ENCODE measurements at regions not wholly inside any gene's neighbourhood (a gene's known extent, or its start where the extent isn't known, plus 50 kb on each side); places are given as distances from the start of the nearest gene placed in this dataset.
"Not testable (repeated sequence)": the region's sequence is repeated elsewhere in the genome, so short reads cannot be mapped to it uniquely, and the experiment has no call there.

- DNase-seq (ENCODE audit: low read depth), result no peak
Measured at GRCh38 chr6:1001655-1002349, 308.9 kb upstream of the EXOC2 start.

GRCh38 chr6:999552-999951 lies 306.6 kb upstream of the EXOC2 start:
- DNase-seq (ENCODE audit: low read depth), result no peak

- no peak for DNase-seq (ENCODE audit: low read depth)
Measured at GRCh38 chr6:998551-998950, 305.6 kb upstream of the EXOC2 start.

GRCh38 chr6:996271-996852 lies 303.4 kb upstream of the EXOC2 start:
- no peak for DNase-seq (ENCODE audit: low read depth)

GRCh38 chr6:991192-991591 lies 298.3 kb upstream of the EXOC2 start:
- no peak for DNase-seq (ENCODE audit: low read depth)

GRCh38 chr6:984031-984430 lies 291.1 kb upstream of the EXOC2 start:
- DNase-seq (ENCODE audit: low read depth), result no peak

GRCh38 chr6:978937-979685 lies 286.2 kb upstream of the EXOC2 start:
- peak; percentile 4 for DNase-seq (ENCODE audit: low read depth)

- not testable (repeated sequence) for DNase-seq (ENCODE audit: low read depth)
Measured at GRCh38 chr6:977226-977625, 284.3 kb upstream of the EXOC2 start.

GRCh38 chr6:971981-972640 lies 279.2 kb upstream of the EXOC2 start:
- DNase-seq (ENCODE audit: low read depth), result no peak

GRCh38 chr6:968791-969190 lies 275.9 kb upstream of the EXOC2 start:
- no peak for DNase-seq (ENCODE audit: low read depth)

- DNase-seq (ENCODE audit: low read depth), result no peak
Measured at GRCh38 chr6:967701-968100, 274.8 kb upstream of the EXOC2 start.

- no peak for DNase-seq (ENCODE audit: low read depth)
Measured at GRCh38 chr6:965343-965742, 272.4 kb upstream of the EXOC2 start.

GRCh38 chr6:963456-963855 lies 270.5 kb upstream of the EXOC2 start:
- DNase-seq (ENCODE audit: low read depth), result no peak

- no peak for DNase-seq (ENCODE audit: low read depth)
Measured at GRCh38 chr6:961407-961960, 268.5 kb upstream of the EXOC2 start.

- no peak for DNase-seq (ENCODE audit: low read depth)
Measured at GRCh38 chr6:960356-960755, 267.4 kb upstream of the EXOC2 start.

GRCh38 chr6:958488-958887 lies 265.5 kb upstream of the EXOC2 start:
- DNase-seq (ENCODE audit: low read depth), result peak; percentile 57

GRCh38 chr6:951399-952181 lies 258.7 kb upstream of the EXOC2 start:
- no peak for DNase-seq (ENCODE audit: low read depth)

- no peak for DNase-seq (ENCODE audit: low read depth)
Measured at GRCh38 chr6:947235-947934, 254.4 kb upstream of the EXOC2 start.

GRCh38 chr6:946546-946945 lies 253.6 kb upstream of the EXOC2 start:
- no peak for DNase-seq (ENCODE audit: low read depth)

- no peak for DNase-seq (ENCODE audit: low read depth)
Measured at GRCh38 chr6:939526-940252, 246.8 kb upstream of the EXOC2 start.

All from amniotic epithelial cell (primary cell).